Coronary artery (tissue), 2 donors: ENCODE measurements at regions not wholly inside any gene's neighbourhood (a gene's known extent, or its start where the extent isn't known, plus 50 kb on each side); places are given as distances from the start of the nearest gene placed in this dataset.

Experiments used
- DNase-seq: peaks from one replicate; pipeline ENCODE4 v3.0.0-alpha.2; 2017; ENCODE audit warnings: low spot score
- H3K27ac ChIP-seq, 2 donors: fragments of 200-600 bp; sonication (generic); one replicate each; pipeline ENCODE4 v1.5.1; 2016 to 2019
- H3K4me3 ChIP-seq: fragments of 200-600 bp; sonication (generic); 2 replicates; pipeline ENCODE4 v1.5.1; 2016; ENCODE audit warnings: mild to moderate bottlenecking, moderate library complexity
- CTCF ChIP-seq: fragments of 200-600 bp; sonication (generic); IDR thresholded peaks from one replicate; pipeline ENCODE4 v1.5.1; 2019; ENCODE audit warnings: antibody characterized with exemption

GRCh38 chr2:22282220-22282619 is 1102.8 kb upstream of the KLHL29 start:
- H3K4me3 ChIP-seq, result no peak overlapping the region
- DNase-seq, result no peak
- no peak for TF ChIP-seq CTCF

GRCh38 chr2:22282916-22283315 is 1102.1 kb upstream of the KLHL29 start:
- no peak for DNase-seq
- Histone ChIP-seq H3K27ac (no peak overlapping the region), H3K4me3 (no peak overlapping the region)
- no peak for TF ChIP-seq CTCF

More at GRCh38 chr2:22282220-22282619, 1102.8 kb upstream of the KLHL29 start:
- H3K27ac ChIP-seq, result no peak overlapping the region

GRCh38 chr2:22283436-22283835 is 1101.5 kb upstream of the KLHL29 start:
- no peak for TF ChIP-seq CTCF
- H3K27ac ChIP-seq, result no peak overlapping the region

GRCh38 chr2:22290302-22290701 is 1094.7 kb upstream of the KLHL29 start:
- H3K4me3 ChIP-seq, result no peak overlapping the region
- DNase-seq, result no peak
- TF ChIP-seq CTCF, result no peak
- no peak overlapping the region for H3K27ac ChIP-seq

More at GRCh38 chr2:22283436-22283835, 1101.5 kb upstream of the KLHL29 start:
- no peak for DNase-seq
- H3K4me3 ChIP-seq, result no peak overlapping the region

GRCh38 chr2:22290909-22291473 is 1094.0 kb upstream of the KLHL29 start:
- DNase-seq, result no peak
- no peak overlapping the region for H3K4me3 ChIP-seq
- no peak overlapping the region for H3K27ac ChIP-seq
- no peak for TF ChIP-seq CTCF

- Histone ChIP-seq H3K27ac (no peak overlapping the region), H3K4me3 (no peak overlapping the region)
- no peak for TF ChIP-seq CTCF
- DNase-seq, result no peak
Observed at GRCh38 chr2:22301228-22301627, 1083.8 kb upstream of the KLHL29 start.

- TF ChIP-seq CTCF, result no peak
- Histone ChIP-seq H3K27ac (no peak overlapping the region), H3K4me3 (no peak overlapping the region)
- no peak for DNase-seq
Observed at GRCh38 chr2:22326250-22326649, 1058.7 kb upstream of the KLHL29 start.
